HG02678 (cell line): ENCODE measurements at regions not wholly inside any gene's neighbourhood (a gene's known extent, or its start where the extent isn't known, plus 50 kb on each side); places are given as distances from the start of the nearest gene placed in this dataset.
"Not testable (repeated sequence)": the region's sequence is repeated elsewhere in the genome, so short reads cannot be mapped to it uniquely, and the experiment has no call there.

Source experiments
- ATAC-seq: cut with Tn5 transposase; IDR thresholded peaks from one replicate; pipeline ENCODE4 v1.9.1; 2021; ENCODE audit warnings: mild to moderate bottlenecking, moderate library complexity; ENCODE audit not compliant: unreplicated experiment

DNA sequence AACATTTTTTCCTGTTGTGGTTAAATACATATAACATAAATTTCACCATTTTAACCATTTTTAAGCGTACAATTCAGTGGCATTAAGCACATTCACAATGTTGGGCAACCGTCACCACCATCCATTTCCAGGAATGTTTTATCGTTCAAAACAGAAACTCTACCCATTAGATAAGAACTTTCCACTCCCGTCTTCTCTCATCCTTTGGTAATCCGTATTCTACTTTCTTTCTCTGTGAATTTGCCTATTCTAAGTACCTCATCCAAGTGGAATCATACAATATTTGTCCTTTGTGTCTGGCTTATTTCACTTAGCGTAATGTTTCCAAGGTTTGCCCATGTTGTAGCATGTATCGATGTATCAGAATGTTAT lies 336.0 kb downstream of the RRAGC start:
- no peak for ATAC-seq

DNA sequence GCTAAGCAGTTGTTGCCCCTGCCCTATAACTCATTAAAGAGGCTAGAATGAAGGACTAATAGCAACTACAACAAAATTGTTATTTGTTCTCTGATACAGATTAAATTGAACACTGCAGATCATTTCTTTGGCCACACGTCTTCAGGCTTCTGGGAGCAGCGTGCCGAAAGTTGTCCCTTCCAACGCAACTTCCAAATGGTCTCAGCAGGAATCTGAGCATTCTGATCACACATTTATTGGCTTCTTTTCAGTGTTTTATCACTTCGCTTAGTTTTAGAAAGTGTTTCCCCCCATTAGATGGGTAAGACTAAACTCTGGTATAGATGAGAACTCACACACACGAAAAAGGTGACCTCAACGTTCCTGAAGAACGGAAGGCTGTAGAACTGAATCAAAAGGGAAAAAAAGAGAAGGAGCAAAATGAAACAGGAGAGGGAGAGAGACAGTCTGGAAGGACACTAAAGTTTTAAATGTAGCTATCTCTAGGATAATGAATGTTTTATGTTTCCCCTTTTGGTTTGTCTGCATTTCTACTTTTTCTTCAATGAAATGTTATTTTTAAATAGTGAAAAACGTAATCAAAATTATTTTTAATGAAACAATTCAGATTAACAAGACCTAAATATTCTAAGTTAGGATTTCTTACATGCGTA lies 336.5 kb downstream of the RRAGC start:
- no peak for ATAC-seq

- ATAC-seq, result no peak
Measured at GRCh38 chr1:38516560-38516959, 343.0 kb downstream of the RRAGC start.

GRCh38 chr1:38512789-38513188 lies 346.8 kb downstream of the RRAGC start:
- ATAC-seq, result no peak

DNA sequence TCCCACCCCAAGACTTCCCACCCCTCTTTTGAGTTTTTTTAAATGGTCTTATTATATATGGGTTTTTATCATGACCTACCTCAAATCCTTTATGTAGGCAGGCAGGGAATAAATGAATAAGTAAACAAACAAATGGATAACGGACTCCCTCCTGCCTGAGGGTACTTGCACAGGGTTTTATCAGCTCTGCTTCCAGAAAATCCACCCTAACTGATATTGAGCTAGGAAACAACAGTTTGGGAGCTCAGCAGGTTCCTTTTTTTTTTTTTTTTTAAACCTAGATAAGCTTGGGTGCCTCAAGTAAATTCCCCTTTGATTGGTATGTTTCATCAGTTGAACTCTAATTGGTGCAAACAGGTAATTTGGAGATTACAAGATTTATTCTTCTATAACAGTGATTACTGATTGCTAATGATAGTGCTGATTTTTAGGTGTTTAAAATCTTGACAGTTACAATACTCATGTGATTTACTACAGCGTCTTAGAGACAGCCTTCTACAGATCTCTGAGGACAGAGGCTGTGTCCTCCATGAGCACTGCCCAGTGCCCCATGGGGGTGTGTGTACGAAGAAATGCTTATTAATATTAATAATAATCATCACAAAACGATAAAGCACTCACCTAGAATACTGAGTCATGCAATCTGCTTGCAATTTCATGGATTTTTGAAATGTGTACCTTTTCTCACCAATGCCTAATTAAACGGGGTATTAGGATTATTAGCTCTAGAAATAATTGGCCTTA lies 347.4 kb downstream of the RRAGC start:
- no peak for ATAC-seq

- ATAC-seq, result no peak
Measured at GRCh38 chr1:38508232-38508631, 351.3 kb downstream of the RRAGC start.

DNA sequence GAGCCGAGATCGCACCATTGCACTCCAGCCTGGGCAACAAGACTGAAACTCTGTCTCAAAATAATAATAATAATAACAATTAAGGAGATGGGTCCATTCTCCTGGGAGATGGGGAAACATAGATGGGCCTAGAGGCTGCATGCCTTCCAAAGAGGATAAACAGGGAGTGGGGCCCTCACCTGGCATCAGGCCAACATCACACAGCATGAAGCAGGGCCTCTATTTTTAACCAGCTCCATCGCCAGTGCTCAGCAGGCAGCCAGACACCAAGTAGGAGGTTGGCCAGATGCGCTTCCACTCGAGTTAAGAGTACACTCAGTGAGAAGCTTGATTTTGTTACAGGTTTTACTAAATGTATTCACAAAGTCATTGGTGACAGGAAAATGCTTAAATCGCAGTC lies 352.0 kb downstream of the RRAGC start:
- ATAC-seq, result no peak

DNA sequence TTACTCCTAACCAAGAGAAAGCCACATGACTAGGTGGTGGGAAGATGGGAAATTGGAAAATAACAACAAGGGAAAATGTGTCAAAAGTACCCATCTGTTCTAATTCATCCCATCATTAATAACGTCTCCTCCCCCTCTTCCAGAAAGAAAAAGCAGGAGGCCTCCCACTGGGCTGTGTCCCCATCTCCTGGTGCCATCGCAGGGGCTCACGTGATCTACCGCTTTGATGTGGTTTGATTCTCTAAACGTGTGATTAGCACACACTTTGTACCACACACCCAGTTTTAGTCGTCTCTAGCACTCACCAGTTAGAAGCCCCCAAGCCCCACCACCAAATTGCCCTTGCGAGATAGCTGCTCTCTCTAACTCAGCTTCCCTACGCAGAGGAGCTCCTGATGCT lies 353.6 kb downstream of the RRAGC start:
- ATAC-seq, result no peak

- ATAC-seq, result no peak
Measured at GRCh38 chr1:38502758-38503157, 356.8 kb downstream of the RRAGC start.

DNA sequence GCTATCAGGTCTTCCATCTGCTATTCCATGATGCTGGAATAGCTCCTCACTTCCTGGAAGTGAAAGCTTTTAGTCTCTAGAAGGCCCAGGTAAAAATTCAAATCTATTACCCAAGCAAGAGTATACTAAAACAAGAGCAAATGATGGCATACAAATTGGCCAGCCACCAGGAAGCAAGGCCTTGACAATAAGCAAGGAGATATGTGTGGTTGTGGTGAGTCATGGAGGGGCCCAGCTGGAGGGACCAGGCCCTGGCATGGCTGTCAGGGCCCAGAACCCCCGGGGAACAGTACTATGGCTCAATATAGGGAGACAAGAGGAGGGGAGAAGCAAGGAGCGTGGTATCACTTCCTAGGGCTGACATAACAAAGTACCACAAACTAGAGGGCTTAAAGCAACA lies 358.7 kb downstream of the RRAGC start:
- ATAC-seq, result no peak

DNA sequence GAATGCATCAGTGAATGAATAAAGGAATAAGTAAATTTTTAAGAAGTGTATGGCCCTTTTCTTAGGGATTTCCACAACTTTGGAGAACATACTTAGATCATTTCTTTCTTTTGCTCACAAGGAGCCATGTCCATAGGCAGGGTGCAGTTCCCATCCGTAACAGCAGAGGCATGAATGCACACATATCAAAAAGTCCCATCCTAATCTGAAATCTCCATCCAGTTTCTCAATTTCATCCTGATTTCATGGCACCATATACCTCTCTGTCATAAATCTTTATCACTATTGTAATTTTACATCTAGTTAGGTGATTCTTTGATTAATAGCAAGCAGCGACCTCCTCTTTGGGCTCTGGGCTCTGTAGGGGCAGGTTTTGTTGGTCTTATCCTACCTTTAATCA lies 359.2 kb downstream of the RRAGC start:
- no peak for ATAC-seq

GRCh38 chr1:38498686-38499085 lies 360.9 kb downstream of the RRAGC start:
- no peak for ATAC-seq

- ATAC-seq, result no peak
Measured at GRCh38 chr1:38497921-38498656, 361.5 kb downstream of the RRAGC start.

- ATAC-seq, result not testable (repeated sequence)
Measured at GRCh38 chr1:38493306-38493705, 366.3 kb downstream of the RRAGC start.

DNA sequence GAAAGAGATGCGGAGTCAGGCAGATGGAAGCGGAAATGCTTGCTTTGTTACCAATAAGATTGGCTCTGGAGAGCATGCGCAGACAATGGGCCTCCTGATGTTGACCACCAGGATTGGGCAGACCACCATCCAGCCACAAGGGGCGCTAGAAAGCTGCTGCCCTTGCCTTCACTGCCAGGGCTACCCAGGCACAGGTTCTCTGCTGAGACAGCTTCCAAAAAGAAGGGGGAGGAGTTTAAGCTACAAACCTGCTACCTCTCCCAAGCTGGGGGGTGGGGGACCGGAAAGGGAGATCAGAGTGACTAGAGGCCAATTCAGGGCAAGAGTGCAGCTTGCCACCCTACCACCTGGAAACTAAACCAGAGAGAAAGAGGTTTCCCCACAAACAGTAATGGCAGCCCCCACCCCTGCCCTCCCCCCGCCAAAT lies 369.7 kb downstream of the RRAGC start:
- ATAC-seq, result no peak

DNA sequence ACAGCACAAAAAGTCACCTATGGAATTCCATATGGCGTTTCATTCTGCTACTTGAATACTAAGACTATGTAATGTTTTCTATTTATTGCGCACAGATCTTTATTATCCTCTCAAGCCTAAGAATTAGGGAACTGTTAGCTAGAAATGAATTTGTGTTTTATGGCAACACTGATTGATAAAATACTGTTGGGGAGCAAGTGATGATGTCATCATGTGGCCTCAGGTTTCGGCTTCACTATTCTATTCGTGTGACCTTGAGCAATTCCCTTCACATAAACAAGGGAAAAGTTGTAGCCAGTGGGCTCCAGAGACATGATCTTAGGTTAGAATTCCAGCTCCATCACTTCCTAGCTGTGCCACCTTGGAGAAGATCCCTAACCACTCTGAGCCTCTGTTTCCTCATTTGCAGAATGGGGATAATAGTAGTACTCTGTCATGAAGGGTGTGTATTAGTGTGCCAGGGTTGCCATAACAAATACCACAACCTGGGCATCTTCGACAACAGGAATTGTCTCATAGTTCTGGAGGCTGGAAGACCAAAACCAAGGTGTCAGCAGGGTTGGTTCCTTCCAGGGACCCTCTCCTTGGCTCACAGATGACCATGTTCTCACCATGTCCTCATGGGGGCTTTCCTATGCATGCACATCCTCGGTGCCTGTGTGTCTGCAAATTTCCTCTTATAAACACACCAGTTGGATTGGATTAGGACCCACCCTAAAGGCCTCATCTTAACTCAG lies 371.2 kb downstream of the RRAGC start:
- ATAC-seq, result no peak

DNA sequence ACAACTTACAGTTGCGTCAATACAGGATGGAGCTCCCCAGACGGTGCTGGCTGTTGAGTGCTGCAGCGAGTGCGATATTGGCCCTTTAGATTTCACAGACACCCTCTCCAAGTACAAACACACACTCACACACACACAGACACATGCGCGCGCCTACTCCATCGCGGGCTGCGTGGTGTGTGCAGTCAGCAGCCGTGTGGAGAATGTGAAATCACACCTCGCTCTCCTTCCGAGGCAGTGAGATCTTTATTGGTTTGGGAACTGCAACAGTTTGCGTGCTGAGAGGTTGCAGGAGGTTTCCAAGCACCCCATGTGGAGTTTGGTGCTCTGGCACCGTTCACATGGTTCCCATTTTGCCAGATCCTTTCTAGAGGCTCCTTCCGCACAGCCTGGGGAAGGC lies 372.2 kb downstream of the RRAGC start:
- ATAC-seq, result no peak

GRCh38 chr1:38486085-38486484 lies 373.5 kb downstream of the RRAGC start:
- no peak for ATAC-seq

DNA sequence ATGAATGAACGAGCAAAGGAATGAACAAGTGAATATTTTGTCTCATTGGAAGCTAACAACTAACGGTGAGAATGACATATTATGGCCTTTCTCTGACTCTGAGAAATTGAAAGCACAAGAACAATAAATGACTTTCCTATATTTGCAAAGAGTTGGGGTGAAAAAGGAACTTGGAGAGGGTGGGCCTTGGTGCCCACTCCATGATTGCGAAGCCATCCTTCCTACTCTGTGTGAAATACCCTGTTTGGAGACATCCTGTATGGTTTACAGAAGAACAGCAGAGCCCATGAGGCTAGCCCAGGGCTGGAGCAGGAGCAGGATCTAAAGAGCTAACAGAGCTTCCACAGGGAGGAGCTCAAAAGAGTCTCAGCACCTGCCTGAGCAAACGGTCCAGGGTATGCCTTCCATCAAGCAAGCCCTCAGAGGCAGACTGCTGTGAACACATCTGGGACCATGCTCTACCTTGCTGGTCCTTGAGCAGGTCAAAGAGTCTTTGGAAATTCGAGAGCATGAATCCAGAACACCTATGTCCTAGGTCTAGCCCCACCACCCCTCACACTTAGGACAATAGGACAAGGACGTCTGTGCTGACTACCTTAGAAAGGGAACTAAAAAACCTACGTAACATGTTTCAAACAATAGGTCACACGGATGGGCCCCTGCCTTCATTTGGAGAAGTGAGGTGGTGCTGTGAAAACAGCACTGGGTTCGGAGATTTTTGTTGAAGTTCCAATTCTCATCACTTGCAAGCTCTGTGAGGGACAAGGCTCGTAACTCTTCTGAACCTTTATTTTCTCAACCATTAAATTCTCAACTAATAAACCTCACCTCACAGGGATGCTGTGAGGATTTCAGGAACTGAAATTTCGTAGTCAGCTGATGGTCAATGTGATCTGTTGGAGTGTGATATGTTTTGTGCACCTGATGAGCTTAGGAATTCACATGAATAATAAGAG lies 377.4 kb downstream of the RRAGC start:
- ATAC-seq, result no peak

DNA sequence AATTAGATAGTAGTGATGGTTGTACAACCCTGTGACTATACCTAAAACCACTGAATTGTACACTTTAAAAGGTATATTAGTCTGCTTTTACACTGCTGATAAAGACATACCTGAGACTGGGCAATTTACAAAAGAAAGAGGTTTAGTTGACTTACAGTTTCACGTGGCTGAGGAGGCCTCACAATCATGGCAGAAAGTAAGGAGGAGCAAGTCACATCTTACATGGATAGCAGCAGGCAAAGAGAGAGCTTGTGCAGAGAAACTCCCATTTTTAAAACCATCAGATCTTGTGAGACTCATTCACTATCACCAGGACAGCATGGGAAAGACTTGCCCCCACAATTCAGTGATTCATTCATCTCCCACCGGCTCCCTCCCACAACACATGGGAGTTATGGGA lies 379.9 kb downstream of the RRAGC start:
- ATAC-seq, result not testable (repeated sequence)
